HUES48 (cell line): ENCODE measurements at regions not wholly inside any gene's neighbourhood (a gene's known extent, or its start where the extent isn't known, plus 50 kb on each side); places are given as distances from the start of the nearest gene placed in this dataset.

Source experiments
- H3K27ac ChIP-seq: one replicate; pipeline ENCODE4 v1.7.0; 2013; ENCODE audit warnings: low read depth, low read length, inconsistent platforms
- H3K27me3 ChIP-seq: 2 replicates; pipeline ENCODE4 v1.6.1; 2013; ENCODE audit warnings: mild to moderate bottlenecking, low read length; ENCODE audit not compliant: control insufficient read depth, insufficient read depth
- H3K36me3 ChIP-seq: 2 replicates; pipeline ENCODE4 v1.6.1; 2013; ENCODE audit warnings: low read length; ENCODE audit not compliant: control insufficient read depth, insufficient read depth
- H3K4me1 ChIP-seq: 2 replicates; pipeline ENCODE4 v1.6.1; 2013; ENCODE audit warnings: mild to moderate bottlenecking, low read length; ENCODE audit not compliant: control insufficient read depth, insufficient read depth
- H3K4me3 ChIP-seq: 2 replicates; pipeline ENCODE4 v1.5.1; 2013; ENCODE audit warnings: mild to moderate bottlenecking, low read depth, low read length
- H3K9ac ChIP-seq: 2 replicates; pipeline ENCODE4 v1.6.1; 2013; ENCODE audit warnings: mild to moderate bottlenecking, low read depth, low read length, moderate library complexity
- H3K9me3 ChIP-seq: 2 replicates; pipeline ENCODE4 v1.6.1; 2013; ENCODE audit warnings: low read length; ENCODE audit not compliant: control insufficient read depth, insufficient read depth

DNA sequence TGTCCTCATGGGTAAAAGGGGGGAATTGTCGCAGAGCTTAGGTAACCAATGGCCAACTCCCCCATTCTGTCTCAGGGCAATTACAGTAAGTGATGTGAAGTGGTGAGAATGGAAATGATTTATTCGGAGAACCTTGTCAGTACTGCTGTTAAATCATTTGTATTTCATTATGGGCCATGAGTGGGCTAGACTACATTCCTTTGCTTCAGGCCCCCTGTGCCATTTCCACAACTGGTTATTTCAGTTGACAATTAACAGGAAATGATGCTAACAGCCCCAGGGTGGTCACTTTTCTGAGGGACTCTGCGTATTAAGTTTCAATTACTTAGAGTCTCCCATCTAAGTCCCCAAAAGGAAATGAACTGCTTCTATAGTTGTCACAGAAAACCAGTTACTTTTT lies 653.7 kb downstream of the CCDC171 start:
- H3K27me3 ChIP-seq = no peaks in the 10 kb centered on the region
- no peaks in the 10 kb centered on the region for H3K4me1 ChIP-seq
- H3K36me3 ChIP-seq = no peaks in the 10 kb centered on the region
- no peaks in the 10 kb centered on the region for H3K9me3 ChIP-seq
- no peak overlapping the region for H3K9ac ChIP-seq
- H3K4me3 ChIP-seq = no peak overlapping the region
- H3K27ac ChIP-seq = no peak overlapping the region

DNA sequence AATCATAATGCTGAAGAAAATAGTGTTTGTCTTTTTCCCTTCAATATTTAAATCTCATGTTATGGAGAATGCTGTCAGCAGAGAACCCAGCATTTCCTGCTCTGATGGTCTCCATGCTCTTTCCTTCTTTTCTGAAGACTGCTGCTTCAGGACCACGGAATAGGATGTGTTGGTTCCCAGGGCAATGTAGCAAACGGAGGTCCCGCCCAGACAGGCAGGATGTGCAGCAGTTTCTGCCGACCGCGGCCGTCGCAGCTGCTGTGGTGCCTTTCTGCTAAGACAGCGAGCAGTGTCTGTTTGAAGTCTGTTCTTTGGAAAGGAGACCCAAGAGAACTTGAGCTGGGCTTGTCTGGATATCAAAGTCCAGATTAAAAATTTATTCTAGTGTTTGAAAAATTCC lies 654.3 kb downstream of the CCDC171 start:
- no peak overlapping the region for H3K9ac ChIP-seq
- H3K4me1 ChIP-seq = no peaks in the 10 kb centered on the region
- no peaks in the 10 kb centered on the region for H3K27me3 ChIP-seq
- H3K4me3 ChIP-seq = no peak overlapping the region; the same call in 1 of the 2 replicates
- H3K27ac ChIP-seq = no peak overlapping the region
- H3K36me3 ChIP-seq = no peaks in the 10 kb centered on the region
- H3K9me3 ChIP-seq = no peaks in the 10 kb centered on the region

GRCh38 chr9:16210440-16210839 lies 657.6 kb downstream of the CCDC171 start:
- H3K9ac ChIP-seq = no peak overlapping the region
- H3K4me1 ChIP-seq = 0 out of 2 replicates have a peak, but pooled peaks cover 7% of the 10 kb centered on the region
- H3K36me3 ChIP-seq = no peaks in the 10 kb centered on the region
- no peaks in the 10 kb centered on the region for H3K27me3 ChIP-seq
- no peak overlapping the region for H3K4me3 ChIP-seq
- no peaks in the 10 kb centered on the region for H3K9me3 ChIP-seq
- H3K27ac ChIP-seq = no peak overlapping the region

DNA sequence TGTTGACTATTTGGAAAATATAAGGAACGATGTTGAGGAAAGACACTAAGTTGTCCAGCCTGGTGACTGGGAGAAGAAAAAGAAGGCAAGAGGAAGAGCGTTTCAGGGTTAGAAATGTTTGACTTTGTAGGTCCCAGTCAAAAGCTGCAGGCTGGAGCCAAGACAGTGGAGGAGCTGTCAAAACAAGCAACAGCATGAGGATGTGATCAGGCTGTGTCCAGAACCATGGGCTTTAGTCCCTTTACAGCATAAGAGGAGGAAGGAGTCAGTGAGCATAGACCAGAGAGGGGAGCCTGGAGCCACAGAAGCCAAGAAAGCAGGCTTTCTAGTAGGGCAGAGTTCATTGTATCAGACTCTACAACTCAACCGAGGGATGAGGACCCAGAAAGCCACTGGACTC lies 658.5 kb downstream of the BNC2 start:
- no peaks in the 10 kb centered on the region for H3K27me3 ChIP-seq
- H3K4me1 ChIP-seq = 0 out of 2 replicates have a peak, but pooled peaks cover 7% of the 10 kb centered on the region
- no peak overlapping the region for H3K9ac ChIP-seq
- H3K9me3 ChIP-seq = no peaks in the 10 kb centered on the region
- no peak overlapping the region for H3K27ac ChIP-seq
- no peak overlapping the region for H3K4me3 ChIP-seq
- no peaks in the 10 kb centered on the region for H3K36me3 ChIP-seq

GRCh38 chr9:16213781-16214515 lies 656.5 kb downstream of the BNC2 start:
- no peak overlapping the region for H3K27ac ChIP-seq
- no peaks in the 10 kb centered on the region for H3K36me3 ChIP-seq
- H3K27me3 ChIP-seq = no peaks in the 10 kb centered on the region
- H3K9ac ChIP-seq = no peak overlapping the region
- H3K4me3 ChIP-seq = no peak overlapping the region
- 0 out of 2 replicates have a peak, but pooled peaks cover 7% of the 10 kb centered on the region for H3K4me1 ChIP-seq
- no peaks in the 10 kb centered on the region for H3K9me3 ChIP-seq

DNA sequence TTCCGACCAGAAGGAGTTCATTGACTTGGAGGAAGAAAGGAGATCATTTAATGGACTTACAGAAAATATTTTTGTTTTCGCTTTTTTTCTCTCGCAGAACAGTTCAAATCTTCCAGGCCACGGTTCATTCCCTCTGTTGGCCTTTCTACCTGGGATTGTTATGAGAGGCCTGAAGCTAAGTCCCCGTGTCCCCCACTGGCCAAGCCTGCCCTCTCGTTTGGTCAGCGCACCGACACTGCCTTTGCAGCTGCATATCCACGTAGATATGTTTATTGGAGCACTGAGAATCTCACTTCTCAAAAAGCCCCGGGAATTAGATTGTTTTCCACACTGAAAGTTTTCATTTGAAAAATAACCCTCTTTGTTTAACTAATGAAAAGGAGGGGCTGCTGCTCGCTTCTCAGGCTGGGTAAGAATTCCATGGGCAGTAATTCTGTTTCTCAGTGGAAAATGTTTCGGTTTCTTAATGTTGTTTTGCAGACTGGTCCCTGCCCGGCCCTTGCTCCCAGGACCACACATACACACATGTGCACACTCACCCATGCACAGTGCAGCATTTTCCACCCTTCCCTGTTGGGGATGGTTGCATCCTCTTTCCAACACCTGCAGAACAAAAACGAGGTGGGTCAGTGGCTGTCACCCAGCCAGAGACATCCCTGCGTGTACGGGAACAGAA lies 655.7 kb downstream of the BNC2 start:
- Histone ChIP-seq H3K27me3 (no peaks in the 10 kb centered on the region), H3K4me1 (0 out of 2 replicates have a peak, but pooled peaks cover 7% of the 10 kb centered on the region), H3K9ac (no peak overlapping the region), H3K4me3 (no peak overlapping the region), H3K27ac (no peak overlapping the region), H3K9me3 (no peaks in the 10 kb centered on the region), H3K36me3 (no peaks in the 10 kb centered on the region)

DNA sequence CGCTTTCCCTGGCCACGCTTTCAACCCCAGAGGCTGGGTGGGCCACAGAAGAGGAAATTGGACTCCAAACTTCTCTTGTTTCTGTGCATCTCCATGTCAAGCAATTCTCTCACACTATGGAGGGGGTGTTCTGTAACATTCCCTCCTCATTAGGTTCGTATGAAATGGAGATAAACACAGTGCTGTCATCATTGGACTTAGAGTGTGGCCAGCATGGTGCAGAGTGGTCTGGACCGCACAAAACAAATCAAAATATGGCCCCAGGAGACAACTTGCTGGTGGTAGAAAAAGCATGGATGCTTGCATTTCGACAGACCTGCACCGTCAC lies 655.2 kb downstream of the BNC2 start:
- Histone ChIP-seq H3K9ac (no peak overlapping the region), H3K4me3 (no peak overlapping the region), H3K27ac (no peak overlapping the region), H3K27me3 (no peaks in the 10 kb centered on the region), H3K4me1 (0 out of 2 replicates have a peak, but pooled peaks cover 7% of the 10 kb centered on the region), H3K9me3 (no peaks in the 10 kb centered on the region), H3K36me3 (no peaks in the 10 kb centered on the region)

DNA sequence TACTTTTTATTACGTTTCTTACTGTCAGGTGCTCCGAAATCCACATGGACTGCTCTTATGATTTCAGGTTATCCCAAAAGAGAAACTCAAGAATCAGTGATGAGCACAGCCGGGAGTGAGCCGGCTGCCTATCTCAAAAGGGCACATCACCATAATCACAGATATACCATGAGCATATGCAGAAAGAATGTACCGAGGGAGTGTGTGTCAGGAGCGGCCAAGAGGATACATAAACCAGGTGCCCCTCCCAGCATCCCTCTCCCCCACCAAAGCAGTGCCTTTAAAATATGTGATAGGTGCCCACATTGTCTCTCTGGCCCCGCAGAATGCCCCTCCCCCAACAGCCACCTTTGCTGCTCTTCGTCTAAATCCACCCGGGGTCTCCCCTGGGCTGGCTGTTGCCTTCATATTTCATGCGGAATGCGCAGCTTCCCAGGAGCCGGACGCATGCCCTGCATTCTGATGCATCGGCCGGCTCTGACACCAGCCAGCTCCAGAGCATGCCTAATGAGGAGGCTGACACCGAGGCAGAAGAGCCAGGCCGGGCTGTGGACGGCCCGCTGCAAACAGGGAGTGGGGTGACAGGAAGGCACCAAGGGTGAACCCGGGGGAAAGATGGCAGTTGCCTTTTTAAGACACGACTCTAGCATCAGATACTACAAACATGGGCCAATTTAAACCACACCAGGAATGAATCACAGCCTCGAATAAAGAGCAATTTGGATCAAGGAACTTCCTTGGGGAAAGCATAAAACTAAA lies 652.3 kb downstream of the BNC2 start:
- no peaks in the 10 kb centered on the region for H3K27me3 ChIP-seq
- H3K27ac ChIP-seq = no peak overlapping the region
- H3K36me3 ChIP-seq = no peaks in the 10 kb centered on the region

GRCh38 chr9:16221366-16221765 lies 649.1 kb downstream of the BNC2 start:
- Histone ChIP-seq H3K9me3 (no peaks in the 10 kb centered on the region), H3K4me3 (no peak overlapping the region), H3K9ac (no peak overlapping the region)

More for the DNA sequence above, 652.3 kb downstream of the BNC2 start:
- Histone ChIP-seq H3K9me3 (no peaks in the 10 kb centered on the region), H3K4me1 (peaks cover 24% of the 10 kb centered on the region), H3K4me3 (no peak overlapping the region), H3K9ac (no peak overlapping the region)

GRCh38 chr9:16221822-16222547 lies 648.5 kb downstream of the BNC2 start:
- H3K4me1 ChIP-seq = peaks cover 22% of the 10 kb centered on the region
- no peaks in the 10 kb centered on the region for H3K27me3 ChIP-seq
- no peak overlapping the region for H3K27ac ChIP-seq
- no peaks in the 10 kb centered on the region for H3K9me3 ChIP-seq
- no peak overlapping the region for H3K9ac ChIP-seq
- no peak overlapping the region for H3K4me3 ChIP-seq
- no peaks in the 10 kb centered on the region for H3K36me3 ChIP-seq

More at GRCh38 chr9:16221366-16221765, 649.1 kb downstream of the BNC2 start:
- Histone ChIP-seq H3K36me3 (no peaks in the 10 kb centered on the region), H3K4me1 (peaks cover 22% of the 10 kb centered on the region), H3K27me3 (no peaks in the 10 kb centered on the region), H3K27ac (no peak overlapping the region)
